NCI-H446 treated with DMSO at 0.1 percent for 48 hours (cell line): ENCODE measurements at regions not wholly inside any gene's neighbourhood (a gene's known extent, or its start where the extent isn't known, plus 50 kb on each side); places are given as distances from the start of the nearest gene placed in this dataset.

Experiments
- DNase-seq: peaks from one replicate; lab custom pipeline; 2025; lab: John Stamatoyannopoulos, UW

DNA sequence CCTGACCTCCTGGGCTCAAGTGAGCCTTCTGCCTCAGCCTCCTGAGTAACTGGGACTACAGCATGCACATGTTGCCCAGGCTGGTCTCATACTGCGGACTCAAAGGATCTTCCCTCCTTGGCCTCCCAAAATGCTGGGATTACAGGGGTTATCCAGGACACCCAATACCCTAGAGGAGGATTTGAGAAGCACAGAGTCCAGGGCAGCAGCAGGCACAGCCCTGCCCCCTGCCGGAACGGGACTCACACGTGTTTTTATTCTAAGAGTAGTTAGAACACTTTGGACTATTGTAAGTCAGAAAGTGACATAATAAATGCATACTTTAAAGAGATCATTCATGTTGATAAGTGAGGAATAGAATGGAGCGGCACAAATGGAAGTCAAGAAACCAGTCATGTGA, 80.2 kb downstream of the C6orf118 start:
- no peak for DNase-seq

DNA sequence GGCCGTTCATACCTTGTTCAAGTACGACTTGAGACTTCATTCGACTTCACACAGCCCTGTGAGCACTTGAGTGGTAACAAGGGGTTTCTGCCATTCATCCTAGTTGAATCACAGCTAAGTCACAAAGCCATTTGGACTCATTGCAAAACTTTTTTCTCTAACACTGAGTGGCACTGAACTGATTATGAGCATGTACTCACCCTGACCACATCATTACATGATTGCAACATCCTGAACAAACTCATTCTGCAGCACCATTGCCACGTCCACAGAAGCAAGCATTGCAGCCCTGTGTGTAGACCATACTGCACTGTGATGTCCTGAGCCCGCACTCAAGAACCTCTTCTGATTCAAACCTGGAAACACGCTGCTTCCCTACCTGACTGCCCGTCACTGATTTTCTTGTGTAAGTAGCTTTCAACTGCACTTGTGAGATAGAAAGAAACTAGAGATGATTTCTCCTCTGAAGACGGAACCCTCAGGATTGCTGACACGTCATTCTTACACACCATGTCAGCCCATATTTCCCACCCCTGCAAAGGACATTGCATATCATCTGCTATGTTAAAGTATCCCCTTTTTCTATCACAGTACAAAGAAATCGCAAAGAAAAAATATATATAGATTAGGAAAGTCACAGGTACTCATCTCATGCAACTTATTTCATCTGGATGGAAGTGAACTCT, 81.6 kb downstream of the C6orf118 start:
- no peak for DNase-seq

DNA sequence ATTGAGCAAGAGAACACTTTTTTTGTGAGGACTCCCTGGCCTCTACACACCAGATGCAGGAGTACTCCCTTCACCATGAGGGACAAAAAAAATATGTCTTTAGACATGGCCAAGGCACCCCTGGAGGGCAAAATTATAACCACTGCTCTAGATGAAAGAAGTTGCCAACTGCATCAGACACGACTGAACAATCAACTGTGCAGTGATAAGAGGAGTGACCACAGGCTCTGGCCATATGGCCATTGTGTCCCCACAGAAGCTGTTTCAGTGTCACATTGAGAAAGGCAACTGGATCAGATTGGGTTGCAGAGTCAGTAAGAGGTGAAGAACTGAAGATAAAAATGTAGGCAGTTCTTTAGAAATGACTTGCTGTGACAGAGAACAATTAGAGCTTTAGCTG, 85.7 kb downstream of the C6orf118 start:
- DNase-seq = no peak

GRCh38 chr6:165223101-165223500, 86.3 kb downstream of the C6orf118 start:
- DNase-seq = no peak

DNA sequence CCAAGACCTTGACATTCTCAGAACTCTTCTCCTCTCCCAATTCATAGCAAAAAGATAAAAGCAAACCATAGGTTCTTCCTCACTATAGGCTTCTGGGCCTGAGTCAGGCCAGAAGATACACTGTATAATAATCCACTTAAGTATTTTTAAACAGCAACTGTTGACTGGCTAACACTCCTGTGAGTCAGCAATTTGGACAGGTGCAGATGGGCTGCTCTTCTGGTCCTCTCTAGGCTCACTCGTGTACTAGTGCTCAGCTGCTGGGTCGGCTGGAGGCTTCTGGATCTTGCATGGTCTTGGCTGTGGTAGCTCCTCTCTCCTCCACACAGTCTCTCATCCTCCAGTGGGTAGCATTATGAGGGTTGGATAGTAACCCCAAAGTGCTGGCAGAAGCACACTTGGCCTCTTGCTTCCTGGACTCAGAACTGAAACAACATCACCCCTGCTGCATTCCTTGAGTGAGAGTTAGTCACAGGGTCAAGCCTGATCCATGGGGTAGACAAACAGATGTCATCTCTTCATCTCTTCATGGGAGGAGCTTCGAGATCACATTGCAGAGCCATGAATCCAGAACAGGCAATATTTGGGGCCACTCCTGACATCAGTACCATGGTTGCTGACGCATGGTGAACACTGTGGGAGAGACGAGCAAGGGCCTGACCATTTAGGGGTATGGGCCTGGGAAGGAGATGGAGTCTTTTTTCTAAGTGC, 86.9 kb downstream of the C6orf118 start:
- DNase-seq = no peak

GRCh38 chr6:165220045-165220444, 89.4 kb downstream of the C6orf118 start:
- DNase-seq = no peak

GRCh38 chr6:165219629-165220028, 89.8 kb downstream of the C6orf118 start:
- DNase-seq = no peak

- DNase-seq = no peak
These were observed 90.6 kb downstream of the C6orf118 start for GRCh38 chr6:165218829-165219228.

- DNase-seq = no peak
These were observed 102.6 kb downstream of the C6orf118 start for GRCh38 chr6:165206798-165207197.

DNA sequence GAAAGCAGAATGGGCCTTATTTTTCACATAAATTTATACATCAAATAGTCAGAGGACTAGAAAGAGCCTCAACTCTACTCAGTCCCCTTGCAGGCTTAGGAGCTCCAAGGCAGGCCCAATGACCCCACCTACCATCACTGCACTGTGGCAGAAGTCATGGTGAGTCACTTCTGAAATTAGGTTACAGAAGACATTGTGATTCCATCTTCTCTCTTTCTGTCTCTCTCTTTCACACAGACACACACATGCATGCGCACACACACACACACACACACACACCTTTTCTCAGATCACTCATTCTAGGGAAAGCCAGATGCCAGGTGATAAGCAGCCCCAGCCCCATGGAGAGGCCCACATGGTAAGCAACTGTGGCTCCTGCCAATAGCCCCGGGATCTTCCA, 103.8 kb downstream of the C6orf118 start:
- no peak for DNase-seq

GRCh38 chr6:165204807-165205545, 104.4 kb downstream of the C6orf118 start:
- no peak for DNase-seq

- no peak for DNase-seq
These were observed 109.2 kb downstream of the C6orf118 start for GRCh38 chr6:165200178-165200577.

GRCh38 chr6:165191461-165191860, 117.9 kb downstream of the C6orf118 start:
- DNase-seq = no peak

DNA sequence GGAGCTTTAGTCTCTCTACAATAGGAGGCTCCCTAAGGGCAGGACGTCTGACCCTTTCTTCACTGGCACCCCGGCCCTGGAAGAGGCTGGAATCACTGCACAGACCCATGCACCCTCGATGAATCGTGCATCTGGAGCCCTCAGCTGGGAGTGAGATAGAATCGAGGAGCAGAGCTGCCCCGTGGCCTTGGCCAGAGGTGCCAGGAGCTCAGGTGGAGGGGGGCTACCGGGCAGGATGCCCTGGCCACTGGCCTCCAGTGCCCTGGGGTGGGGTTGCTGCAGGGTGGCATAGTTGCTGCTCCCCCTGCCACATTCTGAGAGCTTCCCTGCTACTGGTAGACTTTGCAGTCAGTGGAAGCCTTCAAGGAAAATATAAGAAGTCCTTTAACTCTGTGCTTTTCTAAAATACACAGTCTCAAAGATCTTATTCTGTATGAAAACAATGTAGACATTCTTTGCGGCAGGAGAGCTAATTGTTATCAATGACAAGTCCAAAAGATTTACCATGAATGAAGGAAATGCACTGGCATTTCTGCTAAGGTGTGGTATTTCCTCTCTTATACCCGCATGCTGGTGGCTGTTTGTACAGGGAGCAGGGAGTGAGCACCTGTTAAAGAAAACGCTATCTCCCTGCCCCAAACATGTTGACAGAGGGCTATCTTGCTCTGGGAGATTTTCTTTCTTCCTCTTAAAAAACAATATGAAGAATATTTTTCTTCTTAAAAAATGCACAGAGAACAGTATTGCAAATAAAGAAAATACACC, 122.8 kb downstream of the C6orf118 start:
- DNase-seq = no peak

GRCh38 chr6:165186041-165186440, 123.4 kb downstream of the C6orf118 start:
- no peak for DNase-seq

GRCh38 chr6:165184192-165184979, 125.0 kb downstream of the C6orf118 start:
- no peak for DNase-seq

DNA sequence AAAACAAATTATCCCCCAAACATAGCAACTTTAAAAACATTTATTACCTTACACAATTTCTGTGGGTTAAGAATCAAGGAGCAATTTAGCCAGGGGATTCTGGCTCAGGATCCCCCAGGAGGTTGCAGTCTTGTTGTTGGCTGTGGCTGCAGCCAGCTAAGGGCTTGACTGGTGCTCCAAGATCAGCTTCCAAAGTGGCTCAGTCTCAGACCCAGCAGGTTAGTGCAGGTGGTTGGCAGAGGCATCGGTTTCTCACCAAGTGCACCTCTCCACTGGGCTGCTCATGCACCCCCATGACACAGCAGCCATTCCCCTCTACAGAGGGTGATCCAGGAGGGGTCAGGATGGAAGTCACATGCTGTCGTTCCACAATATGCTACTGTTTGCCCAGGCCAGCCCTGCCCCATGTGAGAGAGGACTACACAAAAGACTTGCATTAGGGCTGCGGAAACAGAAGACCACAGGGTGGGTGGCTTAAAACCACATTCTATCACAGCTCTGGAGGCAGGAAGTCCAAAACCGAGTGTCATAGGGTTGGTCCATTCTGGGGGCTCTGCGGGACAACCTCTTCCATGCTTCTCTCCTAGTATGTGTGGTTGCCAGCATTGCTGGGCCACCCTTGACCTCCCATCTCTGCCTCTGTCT, 125.8 kb downstream of the C6orf118 start:
- DNase-seq = no peak

DNA sequence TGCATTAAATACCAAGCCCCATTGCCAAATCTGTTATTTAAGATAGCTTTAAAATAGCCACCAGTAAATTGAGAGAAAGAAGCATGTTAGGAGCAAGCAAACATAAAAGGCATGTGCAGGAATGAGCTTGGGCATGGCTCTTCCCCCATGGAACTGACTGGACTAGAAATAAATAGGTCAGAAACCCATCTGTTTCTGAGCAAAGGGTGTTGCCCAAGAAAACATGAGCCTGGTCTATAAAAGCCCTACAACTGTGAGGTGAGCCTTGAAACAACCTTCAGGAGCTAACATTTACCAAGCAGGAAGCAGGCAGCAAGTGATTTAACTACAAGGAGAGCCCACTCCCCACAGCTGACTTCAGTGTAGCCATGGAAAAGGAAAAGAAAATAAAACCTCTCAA, 126.3 kb downstream of the C6orf118 start:
- no peak for DNase-seq

DNA sequence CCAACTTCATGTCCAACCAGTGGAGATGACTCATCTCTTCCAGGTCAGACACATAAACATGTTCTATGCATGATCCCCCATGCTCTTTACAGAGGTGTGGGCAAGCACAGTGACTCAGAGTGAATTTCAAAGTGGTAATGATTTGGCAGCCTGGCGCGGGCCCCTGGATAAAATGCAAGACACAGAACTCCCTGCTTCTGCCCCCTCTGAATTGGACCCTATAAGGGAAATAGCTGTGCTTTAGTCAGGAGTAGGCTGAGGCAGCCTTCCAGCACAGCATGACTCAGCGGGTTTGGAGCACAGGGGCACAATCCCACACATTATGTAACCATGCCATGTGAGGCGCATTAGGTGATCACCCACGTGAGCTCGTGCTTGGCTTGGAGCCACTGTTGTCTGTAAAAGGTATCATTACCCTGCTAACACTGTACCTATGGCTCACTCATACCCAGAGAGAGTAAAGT, 127.4 kb downstream of the C6orf118 start:
- no peak for DNase-seq

DNA sequence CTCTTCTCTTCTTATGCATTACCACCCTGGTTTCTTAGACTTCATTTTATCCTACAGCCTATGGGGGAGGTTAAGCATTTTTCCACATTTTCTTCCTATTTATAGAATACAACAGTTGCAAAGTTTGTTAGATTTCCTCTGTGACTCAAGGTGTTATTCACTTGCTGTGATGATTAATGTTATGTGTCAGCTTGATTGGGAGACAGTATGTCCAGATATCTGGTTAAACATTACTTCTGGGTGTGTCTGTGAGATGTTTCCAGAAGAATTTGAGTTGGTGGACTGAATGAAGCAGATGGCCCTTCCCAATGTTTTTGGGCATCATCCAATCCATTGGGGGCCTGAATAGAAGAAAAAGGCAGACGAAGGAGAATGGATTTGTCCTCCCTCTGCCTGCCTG, 131.3 kb downstream of the C6orf118 start:
- DNase-seq = no peak

GRCh38 chr6:165173484-165173883, 135.9 kb downstream of the C6orf118 start:
- DNase-seq = no peak
